Panc1 (cell line): ENCODE measurements at regions not wholly inside any gene's neighbourhood (a gene's known extent, or its start where the extent isn't known, plus 50 kb on each side); places are given as distances from the start of the nearest gene placed in this dataset.
A peak's percentile ranks its signal among the peaks of the same experiment; 100 is the strongest.

Experiments used
- ATAC-seq: fragments of 200-7000 bp; cut with Tn5 transposase; 2 replicates; pipeline ENCODE4 v1.9.1; 2020; ENCODE audit warnings: mild to moderate bottlenecking, moderate library complexity
- BruUV-seq: library from RNA; stranded (reverse); fragments of 400-500 nt; replicated peaks from 2 replicates; lab custom pipeline; 2021; lab: Mats Ljungman, UMichigan
- CTCF ChIA-PET: fragments of 300-600 bp; sonication (Branson Sonifier 250); formaldehyde crosslinking; loops from one replicate; lab custom pipeline; 2022; ENCODE audit warnings: antibody characterized with exemption; lab: Charles Lee
- POLR2A ChIA-PET: fragments of 300-600 bp; sonication (Branson Sonifier 250); formaldehyde crosslinking; loops from one replicate; lab custom pipeline; 2022; ENCODE audit warnings: antibody characterized with exemption; lab: Charles Lee
- DNase-seq: peaks from one replicate; pipeline ENCODE4 v3.0.0-alpha.2; 2010; ENCODE audit warnings: low read depth, low spot score
- H3K27ac ChIP-seq: 2 replicates; pipeline ENCODE4 v1.5.1; 2011; ENCODE audit warnings: mild to moderate bottlenecking, low read length, inconsistent platforms
- H3K27me3 ChIP-seq: fragments of 200-500 bp; sonication (Bioruptor generic); 2 replicates; pipeline ENCODE4 v1.6.0; 2014; ENCODE audit warnings: low read length, inconsistent platforms; ENCODE audit not compliant: control insufficient read depth, insufficient read depth
- H3K36me3 ChIP-seq: fragments of 200-500 bp; sonication (Bioruptor generic); 2 replicates; pipeline ENCODE4 v1.5.1; 2014; ENCODE audit warnings: inconsistent platforms, mild to moderate bottlenecking, low read length, moderate library complexity; ENCODE audit not compliant: control insufficient read depth, insufficient read depth
- H3K4me1 ChIP-seq: 2 replicates; pipeline ENCODE4 v1.5.1; 2011; ENCODE audit warnings: inconsistent platforms, mild to moderate bottlenecking, low read length, moderate library complexity; ENCODE audit not compliant: control insufficient read depth, insufficient read depth
- H3K4me3 ChIP-seq, 2 experiments: 2 replicates each; pipeline ENCODE4 v1.5.1; 2011 to 2012; ENCODE audit warnings: low read depth in 2 of 2, low read length in 2 of 2, mild to moderate bottlenecking in 2 of 2, inconsistent platforms in 1 of 2, moderate library complexity in 1 of 2
- H3K9me3 ChIP-seq: fragments of 200-500 bp; sonication (Bioruptor generic); 2 replicates; pipeline ENCODE4 v1.5.1; 2014; ENCODE audit warnings: low read depth, mild to moderate bottlenecking, inconsistent platforms, low read length, moderate library complexity; ENCODE audit not compliant: control insufficient read depth, insufficient read depth
- POLR2AphosphoS5 ChIP-seq: IDR thresholded peaks from 2 replicates; pipeline ENCODE4 v1.6.1; 2012; ENCODE audit warnings: mild to moderate bottlenecking, low read depth, low read length, moderate library complexity
- SIN3A ChIP-seq: IDR thresholded peaks from 2 replicates; pipeline ENCODE4 v1.6.1; 2012; ENCODE audit warnings: low read depth, mild to moderate bottlenecking, low read length, moderate library complexity, borderline replicate concordance; ENCODE audit not compliant: insufficient read depth
- TCF7L2 ChIP-seq: IDR thresholded peaks from 2 replicates; pipeline ENCODE4 v1.6.1; 2011; ENCODE audit warnings: mild to moderate bottlenecking, low read depth, low read length, inconsistent platforms
- in situ Hi-C: cut with HindIII; loops from 2 replicates; pipeline ENCODE4 v1.10.0; 2016; ENCODE audit warnings: low sequenced_read_pairs, low pct_unique_long_range_greater_than_20kb
- intact Hi-C: fragments of 100-400 bp; cut with micrococcal nuclease; formaldehyde crosslinking; loops from one replicate; pipeline ENCODE4 v1.10.0; 2022; ENCODE audit not compliant: unreplicated experiment
- TF ChIP-seq, protein P1 (sequence below): fragments of 450-650 bp; IDR thresholded peaks from 2 replicates; pipeline ENCODE4 v1.5.1; 2017; ENCODE audit warnings: mild to moderate bottlenecking
- TF ChIP-seq, protein P2 (sequence below), 2 experiments: IDR thresholded peaks; 2 replicates each; pipeline ENCODE4 v1.6.1; 2011 to 2012; ENCODE audit warnings: low read depth in 2 of 2, control low read depth in 1 of 2, low read length in 1 of 2, mild to moderate bottlenecking in 1 of 2, moderate library complexity in 1 of 2; ENCODE audit not compliant: insufficient read depth in 1 of 2

DNA sequence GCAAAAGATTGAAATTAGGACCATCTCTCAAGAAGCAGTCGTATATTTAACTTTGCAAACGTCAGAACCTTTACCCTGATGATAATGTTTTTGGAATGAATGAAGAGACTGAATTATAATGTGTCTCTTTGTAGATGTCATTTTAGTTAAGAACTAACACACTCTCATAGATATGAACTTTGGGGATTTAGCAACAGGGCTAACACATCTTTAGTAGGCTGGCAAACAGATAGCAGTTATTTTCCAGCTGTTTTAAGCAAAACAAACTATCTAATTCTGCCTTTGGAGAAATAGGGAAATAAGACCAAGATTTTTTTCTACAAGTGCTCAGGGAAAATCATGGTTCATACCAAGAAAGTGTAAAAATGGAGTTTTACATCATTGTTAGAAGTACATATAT lies 469.7 kb downstream of the SPATA31D1 start:
- no peaks in the 10 kb centered on the region for H3K36me3 ChIP-seq
- H3K4me3 ChIP-seq: no peak overlapping the region
- in situ Hi-C loops: no loop called here
- CTCF ChIA-PET: no interaction called here
- no peaks in the 10 kb centered on the region for H3K9me3 ChIP-seq
- no TSS peak for BruUV-seq
- no peaks in the 10 kb centered on the region for H3K4me1 ChIP-seq
- intact Hi-C loops: no loop called here
- no peak for ATAC-seq
- H3K27ac ChIP-seq: no peak overlapping the region
- POLR2A ChIA-PET: no interaction called here
- H3K27me3 ChIP-seq: no peaks in the 10 kb centered on the region
- no peak for DNase-seq
- TF ChIP-seq POLR2AphosphoS5 (no peak), SIN3A (no peak), TCF7L2 (no peak)
- TF ChIP-seq, protein P1, sequence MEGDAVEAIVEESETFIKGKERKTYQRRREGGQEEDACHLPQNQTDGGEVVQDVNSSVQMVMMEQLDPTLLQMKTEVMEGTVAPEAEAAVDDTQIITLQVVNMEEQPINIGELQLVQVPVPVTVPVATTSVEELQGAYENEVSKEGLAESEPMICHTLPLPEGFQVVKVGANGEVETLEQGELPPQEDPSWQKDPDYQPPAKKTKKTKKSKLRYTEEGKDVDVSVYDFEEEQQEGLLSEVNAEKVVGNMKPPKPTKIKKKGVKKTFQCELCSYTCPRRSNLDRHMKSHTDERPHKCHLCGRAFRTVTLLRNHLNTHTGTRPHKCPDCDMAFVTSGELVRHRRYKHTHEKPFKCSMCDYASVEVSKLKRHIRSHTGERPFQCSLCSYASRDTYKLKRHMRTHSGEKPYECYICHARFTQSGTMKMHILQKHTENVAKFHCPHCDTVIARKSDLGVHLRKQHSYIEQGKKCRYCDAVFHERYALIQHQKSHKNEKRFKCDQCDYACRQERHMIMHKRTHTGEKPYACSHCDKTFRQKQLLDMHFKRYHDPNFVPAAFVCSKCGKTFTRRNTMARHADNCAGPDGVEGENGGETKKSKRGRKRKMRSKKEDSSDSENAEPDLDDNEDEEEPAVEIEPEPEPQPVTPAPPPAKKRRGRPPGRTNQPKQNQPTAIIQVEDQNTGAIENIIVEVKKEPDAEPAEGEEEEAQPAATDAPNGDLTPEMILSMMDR: no peak
- TF ChIP-seq, protein P2, sequence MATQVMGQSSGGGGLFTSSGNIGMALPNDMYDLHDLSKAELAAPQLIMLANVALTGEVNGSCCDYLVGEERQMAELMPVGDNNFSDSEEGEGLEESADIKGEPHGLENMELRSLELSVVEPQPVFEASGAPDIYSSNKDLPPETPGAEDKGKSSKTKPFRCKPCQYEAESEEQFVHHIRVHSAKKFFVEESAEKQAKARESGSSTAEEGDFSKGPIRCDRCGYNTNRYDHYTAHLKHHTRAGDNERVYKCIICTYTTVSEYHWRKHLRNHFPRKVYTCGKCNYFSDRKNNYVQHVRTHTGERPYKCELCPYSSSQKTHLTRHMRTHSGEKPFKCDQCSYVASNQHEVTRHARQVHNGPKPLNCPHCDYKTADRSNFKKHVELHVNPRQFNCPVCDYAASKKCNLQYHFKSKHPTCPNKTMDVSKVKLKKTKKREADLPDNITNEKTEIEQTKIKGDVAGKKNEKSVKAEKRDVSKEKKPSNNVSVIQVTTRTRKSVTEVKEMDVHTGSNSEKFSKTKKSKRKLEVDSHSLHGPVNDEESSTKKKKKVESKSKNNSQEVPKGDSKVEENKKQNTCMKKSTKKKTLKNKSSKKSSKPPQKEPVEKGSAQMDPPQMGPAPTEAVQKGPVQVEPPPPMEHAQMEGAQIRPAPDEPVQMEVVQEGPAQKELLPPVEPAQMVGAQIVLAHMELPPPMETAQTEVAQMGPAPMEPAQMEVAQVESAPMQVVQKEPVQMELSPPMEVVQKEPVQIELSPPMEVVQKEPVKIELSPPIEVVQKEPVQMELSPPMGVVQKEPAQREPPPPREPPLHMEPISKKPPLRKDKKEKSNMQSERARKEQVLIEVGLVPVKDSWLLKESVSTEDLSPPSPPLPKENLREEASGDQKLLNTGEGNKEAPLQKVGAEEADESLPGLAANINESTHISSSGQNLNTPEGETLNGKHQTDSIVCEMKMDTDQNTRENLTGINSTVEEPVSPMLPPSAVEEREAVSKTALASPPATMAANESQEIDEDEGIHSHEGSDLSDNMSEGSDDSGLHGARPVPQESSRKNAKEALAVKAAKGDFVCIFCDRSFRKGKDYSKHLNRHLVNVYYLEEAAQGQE (IDR thresholded peaks at IDR 0.05; ENCODE audit: insufficient read depth in 1 of 2, low read depth in 2 of 2, low read length in 1 of 2): no peak

DNA sequence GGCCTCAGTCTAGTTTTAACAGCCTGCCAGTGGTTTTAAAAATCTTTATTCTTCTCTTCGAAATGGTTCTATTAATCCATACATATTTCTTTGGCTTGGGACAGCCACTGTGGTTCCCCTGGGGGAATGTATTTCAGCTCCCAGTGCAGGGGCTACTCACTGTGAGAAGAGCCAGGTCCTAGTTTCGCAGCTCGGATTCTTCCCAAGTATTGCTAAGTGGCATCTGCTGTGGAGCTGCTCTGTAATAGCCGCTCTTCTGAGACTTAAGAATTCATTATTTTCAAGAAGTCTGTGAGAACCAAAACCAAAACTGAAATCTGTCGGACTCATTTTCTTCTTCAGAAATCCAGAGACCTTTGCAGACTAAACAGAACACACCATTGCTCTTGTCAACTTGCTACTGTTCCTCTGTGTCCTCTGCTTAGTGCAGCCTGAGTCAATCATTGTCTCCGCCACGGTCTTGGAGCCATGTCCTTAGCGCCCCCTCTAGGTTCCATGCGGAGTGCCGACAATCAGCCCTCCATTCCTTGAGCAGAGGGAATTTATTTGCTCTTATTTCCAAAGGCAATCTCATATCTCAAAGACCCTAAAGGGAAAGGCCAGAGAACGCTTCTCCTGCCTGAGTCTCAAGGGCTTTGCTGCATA lies 478.2 kb downstream of the SPATA31D1 start:
- no peak overlapping the region for H3K27ac ChIP-seq
- ChIA-PET POLR2A (no interaction called here), CTCF (no interaction called here)
- H3K4me1 ChIP-seq: no peaks in the 10 kb centered on the region
- no peaks in the 10 kb centered on the region for H3K9me3 ChIP-seq
- in situ Hi-C loops (no loop called here), intact Hi-C loops (no loop called here)
- H3K4me3 ChIP-seq: no peak overlapping the region
- no peak for DNase-seq
- TF ChIP-seq, protein P2 (IDR thresholded peaks at IDR 0.05; ENCODE audit: insufficient read depth in 1 of 2, low read depth in 2 of 2, low read length in 1 of 2): no peak
- TF ChIP-seq, protein P1: peak; percentile 33
- no TSS peak for BruUV-seq
- H3K36me3 ChIP-seq: no peaks in the 10 kb centered on the region
- no peak for ATAC-seq
- H3K27me3 ChIP-seq: no peaks in the 10 kb centered on the region
